ENCODE measurements at regions not wholly inside any gene's neighbourhood (a gene's known extent, or its start where the extent isn't known, plus 50 kb on each side); places are given as distances from the start of the nearest gene placed in this dataset.

DNA sequence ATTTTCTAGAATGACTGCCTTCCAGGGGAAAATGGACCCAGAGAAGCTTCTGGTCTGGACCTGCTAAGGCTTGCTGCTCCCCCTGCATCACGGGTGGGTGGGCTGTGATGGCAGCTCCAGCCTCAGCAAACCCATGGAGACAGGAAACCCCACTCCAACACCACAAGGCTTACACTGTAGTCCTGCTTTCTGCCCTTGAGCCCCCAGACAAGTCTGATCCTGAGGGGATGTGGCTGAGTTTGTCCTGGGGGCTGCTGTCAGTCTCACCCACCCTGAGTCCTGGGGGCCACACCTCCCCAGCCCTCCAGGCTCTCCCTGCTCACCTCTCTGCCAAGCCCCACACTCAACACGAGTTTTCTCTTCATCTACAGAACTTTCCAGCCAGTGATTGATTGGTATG is 279.4 kb downstream of the EIPR1 start:
- no peak overlapping the region for H2AFZ ChIP-seq (ENCODE audit: low read depth)

DNA sequence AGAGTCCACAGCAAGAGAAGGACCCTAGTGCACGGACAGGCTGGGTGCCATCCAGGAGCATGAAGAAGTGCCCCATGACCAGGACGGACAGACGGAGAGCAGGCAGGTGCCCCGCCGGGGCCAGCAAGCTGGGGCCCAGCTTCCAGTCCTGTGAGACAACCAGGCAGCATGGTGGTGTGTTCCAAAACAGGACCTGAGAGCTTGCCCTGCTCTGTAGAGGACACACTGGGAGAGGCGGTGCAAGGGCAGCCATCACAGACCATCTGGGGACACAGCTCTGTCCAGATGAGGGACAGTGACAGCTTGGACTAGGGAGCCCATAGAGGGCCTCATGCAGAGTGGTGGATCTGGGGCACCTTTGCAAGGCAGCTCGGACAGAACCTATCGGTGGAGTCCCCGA is 279.8 kb downstream of the EIPR1 start:
- no peak for DNase-seq

More for the DNA sequence above, 279.4 kb downstream of the EIPR1 start:
- DNase-seq: no peak
- Histone ChIP-seq H3K4me1 (ENCODE audit: control insufficient read depth in 1 of 2, insufficient read depth in 2 of 2, low read depth in 1 of 2, low read length in 1 of 2) (peaks cover 0 to 61% of the 10 kb centered on the region in 2 experiments; a peak in 2 of 4 replicates), H3K9me2 (no peaks in the 10 kb centered on the region), H3K79me2 (ENCODE audit: insufficient read depth) (no peaks in the 10 kb centered on the region), H3K4me2 (no peak overlapping the region), H3K27ac (ENCODE audit: low read depth in 2 of 2, low read length in 1 of 2) (peak overlapping the region in 1 of 2 experiments; percentile 50; a peak in 1 of 4 replicates), H3F3A (replicated peaks; ENCODE audit: insufficient read depth) (no peaks in the 10 kb centered on the region), H4K20me1 (ENCODE audit: insufficient read depth) (no peaks in the 10 kb centered on the region), H3K9ac (no peak overlapping the region), H3K9me3 (0 out of 2 replicates have a peak, but pooled peaks cover 6% of the 10 kb centered on the region), H3K4me3 (ENCODE audit: low read depth in 2 of 2, low read length in 1 of 2) (no peak overlapping the region), H3K36me3 (replicated peaks in 1 of 2; ENCODE audit: control insufficient read depth in 1 of 2, insufficient read depth in 2 of 2, low read length in 1 of 2) (no peaks in the 10 kb centered on the region), H3K27me3 (ENCODE audit: insufficient read depth) (no peaks in the 10 kb centered on the region)
- ChIA-PET CTCF (interaction anchor here (1.0 kb wide), 1 partner anchor 81 kb away, joined by 3 read pairs; no protein-coding TSS in a partner anchor), POLR2A (no interaction called here)
- TF ChIP-seq, protein P1, sequence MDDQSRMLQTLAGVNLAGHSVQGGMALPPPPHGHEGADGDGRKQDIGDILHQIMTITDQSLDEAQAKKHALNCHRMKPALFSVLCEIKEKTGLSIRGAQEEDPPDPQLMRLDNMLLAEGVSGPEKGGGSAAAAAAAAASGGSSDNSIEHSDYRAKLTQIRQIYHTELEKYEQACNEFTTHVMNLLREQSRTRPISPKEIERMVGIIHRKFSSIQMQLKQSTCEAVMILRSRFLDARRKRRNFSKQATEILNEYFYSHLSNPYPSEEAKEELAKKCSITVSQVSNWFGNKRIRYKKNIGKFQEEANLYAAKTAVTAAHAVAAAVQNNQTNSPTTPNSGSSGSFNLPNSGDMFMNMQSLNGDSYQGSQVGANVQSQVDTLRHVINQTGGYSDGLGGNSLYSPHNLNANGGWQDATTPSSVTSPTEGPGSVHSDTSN (IDR thresholded peaks at IDR 0.05): no peak
- TF ChIP-seq, protein P2, sequence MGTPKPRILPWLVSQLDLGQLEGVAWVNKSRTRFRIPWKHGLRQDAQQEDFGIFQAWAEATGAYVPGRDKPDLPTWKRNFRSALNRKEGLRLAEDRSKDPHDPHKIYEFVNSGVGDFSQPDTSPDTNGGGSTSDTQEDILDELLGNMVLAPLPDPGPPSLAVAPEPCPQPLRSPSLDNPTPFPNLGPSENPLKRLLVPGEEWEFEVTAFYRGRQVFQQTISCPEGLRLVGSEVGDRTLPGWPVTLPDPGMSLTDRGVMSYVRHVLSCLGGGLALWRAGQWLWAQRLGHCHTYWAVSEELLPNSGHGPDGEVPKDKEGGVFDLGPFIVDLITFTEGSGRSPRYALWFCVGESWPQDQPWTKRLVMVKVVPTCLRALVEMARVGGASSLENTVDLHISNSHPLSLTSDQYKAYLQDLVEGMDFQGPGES (IDR thresholded peaks at IDR 0.05; ENCODE audit: low read depth, low read length): no peak
- no peak for TF ChIP-seq MXI1 (IDR thresholded peaks at IDR 0.05; ENCODE audit: low read depth, low read length)
- no peak for TF ChIP-seq EZH2phosphoT487 (IDR thresholded peaks at IDR 0.05; ENCODE audit: borderline replicate concordance, low read depth)
- TF ChIP-seq JUND (IDR thresholded peaks at IDR 0.05): no peak
- 14% methylated on average over 2 of the region's 2 CpGs for WGBS (ENCODE audit: low lambda C conversion rate)

More for the DNA sequence above, 279.8 kb downstream of the EIPR1 start:
- Histone ChIP-seq H3K27me3 (ENCODE audit: insufficient read depth) (no peaks in the 10 kb centered on the region), H3K4me3 (ENCODE audit: low read depth in 2 of 2, low read length in 1 of 2) (no peak overlapping the region), H3K36me3 (replicated peaks in 1 of 2; ENCODE audit: control insufficient read depth in 1 of 2, insufficient read depth in 2 of 2, low read length in 1 of 2) (no peaks in the 10 kb centered on the region), H4K20me1 (ENCODE audit: insufficient read depth) (no peaks in the 10 kb centered on the region), H3K9me2 (no peaks in the 10 kb centered on the region), H3K27ac (ENCODE audit: low read depth in 2 of 2, low read length in 1 of 2) (peak overlapping the region in 1 of 2 experiments; percentile 50; a peak in 2 of 4 replicates), H3K4me1 (ENCODE audit: control insufficient read depth in 1 of 2, insufficient read depth in 2 of 2, low read depth in 1 of 2, low read length in 1 of 2) (peaks cover 0 to 56% of the 10 kb centered on the region in 2 experiments; a peak in 2 of 4 replicates), H2AFZ (ENCODE audit: low read depth) (no peak overlapping the region), H3K79me2 (ENCODE audit: insufficient read depth) (no peaks in the 10 kb centered on the region), H3F3A (replicated peaks; ENCODE audit: insufficient read depth) (no peaks in the 10 kb centered on the region), H3K9me3 (0 out of 2 replicates have a peak, but pooled peaks cover 6% of the 10 kb centered on the region), H3K9ac (no peak overlapping the region), H3K4me2 (no peak overlapping the region)
- TF ChIP-seq MXI1 (IDR thresholded peaks at IDR 0.05; ENCODE audit: low read depth, low read length) (no peak), SMC3 (IDR thresholded peaks at IDR 0.05; ENCODE audit: low read depth, low read length) (no peak), GATA2 (CRISPR knock-in tag; IDR thresholded peaks at IDR 0.05) (no peak), RAD21 (IDR thresholded peaks at IDR 0.05; ENCODE audit: low read length) (no peak), YY1 (IDR thresholded peaks at IDR 0.05; ENCODE audit: low read depth) (no peak), JUND (IDR thresholded peaks at IDR 0.05) (no peak)
- TF ChIP-seq, protein P3, sequence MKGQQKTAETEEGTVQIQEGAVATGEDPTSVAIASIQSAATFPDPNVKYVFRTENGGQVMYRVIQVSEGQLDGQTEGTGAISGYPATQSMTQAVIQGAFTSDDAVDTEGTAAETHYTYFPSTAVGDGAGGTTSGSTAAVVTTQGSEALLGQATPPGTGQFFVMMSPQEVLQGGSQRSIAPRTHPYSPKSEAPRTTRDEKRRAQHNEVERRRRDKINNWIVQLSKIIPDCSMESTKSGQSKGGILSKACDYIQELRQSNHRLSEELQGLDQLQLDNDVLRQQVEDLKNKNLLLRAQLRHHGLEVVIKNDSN (IDR thresholded peaks at IDR 0.05; ENCODE audit: borderline replicate concordance, low read depth): no peak
- CTCF ChIA-PET: interaction anchor here (1.0 to 1.2 kb wide), 2 partner anchors 29 to 81 kb away, joined by 3 to 5 read pairs; no protein-coding TSS in a partner anchor
- 42% methylated on average over 8 of the region's 9 CpGs for WGBS (ENCODE audit: low lambda C conversion rate)
- POLR2A ChIA-PET: no interaction called here
